GM21786 (cell line): ENCODE measurements at regions not wholly inside any gene's neighbourhood (a gene's known extent, or its start where the extent isn't known, plus 50 kb on each side); places are given as distances from the start of the nearest gene placed in this dataset.

Experiments used
- ATAC-seq: cut with Tn5 transposase; IDR thresholded peaks from one replicate; pipeline ENCODE4 v1.9.1; 2021; ENCODE audit not compliant: unreplicated experiment

DNA sequence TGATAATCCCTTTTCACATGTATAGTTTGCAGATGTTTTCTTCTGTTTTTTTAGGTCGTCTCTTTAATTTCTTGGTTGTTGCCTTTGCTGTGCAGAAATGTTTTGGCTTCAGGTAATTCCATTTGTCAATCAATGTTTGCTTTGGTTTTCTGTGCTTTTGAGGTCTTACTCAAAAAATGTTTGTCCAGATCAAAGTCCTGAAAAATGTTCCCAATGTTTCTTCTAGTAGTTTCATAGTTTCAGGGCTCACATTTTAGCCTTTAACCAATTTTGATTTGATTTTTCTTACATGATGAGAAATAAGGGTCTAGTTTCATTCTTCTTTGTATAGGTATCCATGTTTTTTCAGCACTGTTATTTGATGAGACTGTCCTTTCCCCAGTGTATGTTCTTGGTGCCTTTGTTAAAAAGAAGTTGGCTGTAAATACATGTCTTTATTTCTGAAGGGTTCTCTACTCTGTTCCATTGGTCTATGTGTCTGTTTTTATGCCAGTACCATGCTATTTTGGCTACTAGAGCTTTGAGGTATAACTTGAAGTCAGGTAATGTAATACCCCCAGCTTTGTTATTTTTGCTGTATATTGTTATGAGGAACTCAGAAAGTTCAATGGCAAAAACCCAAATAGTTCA, 578.7 kb upstream of the SEL1L start:
- ATAC-seq = no peak

DNA sequence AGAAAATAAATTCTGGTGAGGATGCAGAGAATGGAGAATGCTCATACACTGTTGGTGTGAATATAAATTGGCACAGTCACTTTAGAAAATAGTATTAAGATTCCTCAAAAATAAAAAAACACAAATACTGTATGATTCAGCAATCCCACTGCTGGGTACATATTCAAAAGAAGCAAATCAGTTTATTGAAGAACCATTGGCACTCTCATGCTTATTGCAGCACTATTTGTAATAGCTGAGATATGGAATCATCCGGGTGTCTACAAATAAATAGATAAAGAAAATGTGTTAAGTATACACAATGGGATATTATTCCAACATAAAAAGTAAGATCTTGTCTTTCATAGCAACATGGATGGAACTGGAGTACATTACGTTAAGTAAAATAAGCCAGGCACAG, 579.4 kb upstream of the SEL1L start:
- no peak for ATAC-seq

DNA sequence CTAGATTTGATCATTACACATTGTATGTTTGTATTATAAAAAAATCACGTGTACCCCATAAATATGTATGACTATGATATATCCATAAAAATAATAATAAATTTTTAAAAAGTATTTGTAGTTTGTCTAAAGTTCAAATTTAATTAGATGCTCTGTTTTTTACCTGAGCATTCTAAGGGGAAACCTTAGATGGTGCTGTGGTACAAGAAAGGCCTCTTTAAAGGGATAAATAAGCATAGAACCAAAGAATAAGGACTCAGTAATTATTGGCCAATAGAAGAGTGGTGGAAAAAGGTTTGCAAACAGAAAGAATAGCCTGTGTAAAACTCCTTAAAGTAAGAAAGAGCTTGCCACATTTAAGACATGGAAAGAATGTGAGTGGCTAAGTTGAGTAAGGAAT, 580.1 kb upstream of the SEL1L start:
- ATAC-seq = no peak

DNA sequence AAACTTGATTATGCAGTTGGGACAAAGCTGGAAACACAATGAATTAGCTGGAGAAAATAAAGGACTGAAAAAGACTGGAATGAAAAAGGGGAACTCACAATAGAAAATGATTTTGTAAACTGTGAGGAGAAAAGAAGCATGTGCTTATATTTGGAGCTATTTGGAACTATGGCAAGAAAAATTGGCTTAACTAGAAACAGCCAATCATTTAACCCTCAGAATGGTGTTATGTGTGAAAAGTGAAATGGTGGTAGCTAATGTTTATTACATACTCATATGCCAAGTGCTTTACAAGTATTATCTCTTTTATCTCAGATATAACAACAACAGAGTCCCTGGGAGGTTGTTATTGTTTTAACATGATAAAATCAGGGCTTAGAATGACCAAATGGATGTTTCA, 583.1 kb upstream of the SEL1L start:
- ATAC-seq = no peak

DNA sequence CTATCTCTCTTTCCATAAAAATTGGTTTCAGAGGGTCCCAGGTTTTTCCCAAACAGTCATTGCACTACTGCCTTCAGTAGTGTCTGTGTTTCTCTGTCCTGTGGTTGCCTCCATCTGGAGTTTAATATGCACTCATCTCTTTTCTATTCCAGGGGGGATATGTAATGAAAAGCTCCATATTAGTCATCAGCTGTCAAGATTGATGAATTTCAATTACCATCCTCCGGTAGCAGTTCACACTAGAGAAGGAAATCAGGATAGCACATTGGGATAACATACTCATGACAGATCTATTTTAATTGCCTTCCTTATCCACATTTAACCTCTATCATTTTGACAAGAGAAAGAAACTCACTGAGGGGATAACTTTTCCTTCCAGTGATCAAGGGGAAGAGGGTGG, 589.0 kb upstream of the SEL1L start:
- no peak for ATAC-seq

DNA sequence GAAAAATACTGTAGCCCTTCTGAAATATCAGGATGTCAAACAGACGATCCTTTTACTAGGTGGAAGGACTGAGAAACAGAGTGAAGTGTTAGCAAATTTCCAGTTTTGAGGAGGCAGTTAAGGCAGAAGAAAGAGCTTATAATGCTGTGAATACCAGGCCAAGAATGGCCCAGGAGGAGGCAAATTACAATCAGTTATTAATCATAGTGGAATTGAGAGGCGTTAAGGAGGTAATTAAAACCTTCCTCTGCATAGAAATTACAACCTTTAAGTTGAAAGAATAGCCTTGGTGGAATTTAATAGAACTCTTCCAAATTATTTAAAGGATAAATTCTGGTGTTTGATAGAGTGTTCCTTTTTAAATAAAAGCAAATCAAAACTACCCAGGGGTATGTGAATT, 590.9 kb upstream of the SEL1L start:
- no peak for ATAC-seq

DNA sequence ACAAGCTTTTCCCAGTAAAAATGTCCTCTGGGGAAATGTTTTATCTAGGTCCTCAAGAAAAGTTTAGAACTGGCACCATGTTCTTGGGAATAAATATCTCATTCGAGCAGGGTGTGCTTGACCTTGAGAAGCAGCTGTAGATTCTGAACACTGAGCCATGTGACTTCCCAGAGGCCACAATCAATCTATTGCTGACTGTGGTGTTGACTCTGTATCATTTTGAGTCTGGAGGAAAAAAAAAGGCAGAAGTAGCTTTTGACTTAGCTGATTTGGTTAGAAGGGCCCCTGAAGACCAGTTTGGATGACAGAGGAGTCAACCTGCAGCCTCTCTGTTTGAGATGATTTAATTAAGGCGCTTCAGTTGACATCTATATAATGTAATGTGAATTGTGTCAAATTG, 592.4 kb upstream of the SEL1L start:
- ATAC-seq = no peak

DNA sequence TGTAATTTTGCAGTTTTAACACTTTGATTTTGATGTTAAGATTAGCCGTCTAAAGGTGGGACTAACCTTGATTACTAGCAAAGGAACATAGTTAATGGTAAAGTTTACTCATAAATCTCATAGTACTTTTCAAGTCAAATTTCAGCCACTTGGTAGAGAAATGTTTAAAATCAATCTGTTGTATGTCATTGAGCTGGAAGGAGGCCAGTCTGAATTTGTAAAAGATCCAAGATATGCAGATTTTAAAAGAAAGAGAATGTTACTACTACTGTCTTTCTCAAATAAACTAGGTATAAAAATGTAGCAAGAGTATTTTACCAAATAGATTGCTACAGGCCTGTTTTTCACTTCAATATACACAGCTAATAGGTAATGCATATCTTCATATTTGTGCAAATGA, 600.8 kb upstream of the SEL1L start:
- ATAC-seq = no peak

DNA sequence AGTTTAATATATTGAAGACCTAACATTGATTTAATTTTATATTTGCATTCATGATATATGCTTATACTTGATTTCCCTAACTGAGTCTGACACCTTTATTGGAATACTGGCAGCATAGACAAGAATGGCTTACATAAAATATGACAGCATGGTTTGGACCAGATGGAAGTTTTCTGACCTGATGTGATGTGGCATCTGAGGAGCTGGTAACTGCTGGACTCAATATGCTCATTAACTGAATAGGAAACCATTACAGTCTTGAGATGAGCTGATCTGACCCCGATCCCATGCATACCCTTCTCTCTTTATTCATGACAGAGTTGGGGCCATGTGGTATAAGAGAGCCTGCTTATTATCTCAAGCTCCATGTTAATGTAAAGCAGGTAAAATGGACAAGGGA, 604.8 kb upstream of the SEL1L start:
- no peak for ATAC-seq

DNA sequence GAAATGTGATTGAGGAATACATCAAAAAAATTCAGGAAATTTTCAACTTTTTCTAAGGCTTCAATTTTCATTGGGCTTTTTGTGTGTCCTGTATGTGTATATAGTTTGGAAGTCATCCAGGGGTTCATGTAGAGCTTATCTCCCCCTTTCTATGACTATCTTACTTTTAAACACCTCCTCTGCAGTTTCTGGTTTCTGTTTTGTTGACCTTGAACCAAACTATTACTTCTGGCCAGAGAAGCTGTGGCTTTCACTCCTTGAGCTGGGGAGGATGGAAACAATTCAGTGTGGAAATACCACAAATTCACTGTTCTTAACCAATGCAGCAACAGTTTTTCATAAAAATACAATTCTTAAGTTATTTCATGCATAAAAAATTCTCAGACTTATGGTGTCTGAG, 613.2 kb upstream of the SEL1L start:
- no peak for ATAC-seq

DNA sequence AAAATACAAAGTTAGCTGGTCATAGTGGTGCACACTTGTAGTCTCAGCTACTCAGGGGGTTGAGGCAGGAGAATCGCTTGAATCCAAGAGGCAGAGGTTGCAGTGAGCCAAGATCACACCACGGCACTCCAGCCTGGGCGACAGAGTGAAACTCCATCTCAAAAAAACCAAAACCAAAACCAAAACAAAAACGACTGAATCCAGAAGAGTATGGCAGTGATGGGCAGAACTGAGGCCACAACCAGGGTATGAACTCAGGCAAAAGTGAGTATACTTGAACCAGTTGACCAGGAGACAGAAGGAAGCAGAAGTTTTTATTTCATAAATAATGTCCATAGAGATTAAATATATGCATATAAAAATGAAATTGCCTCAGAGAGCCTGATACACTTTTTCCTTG, 620.0 kb upstream of the SEL1L start:
- ATAC-seq = no peak

DNA sequence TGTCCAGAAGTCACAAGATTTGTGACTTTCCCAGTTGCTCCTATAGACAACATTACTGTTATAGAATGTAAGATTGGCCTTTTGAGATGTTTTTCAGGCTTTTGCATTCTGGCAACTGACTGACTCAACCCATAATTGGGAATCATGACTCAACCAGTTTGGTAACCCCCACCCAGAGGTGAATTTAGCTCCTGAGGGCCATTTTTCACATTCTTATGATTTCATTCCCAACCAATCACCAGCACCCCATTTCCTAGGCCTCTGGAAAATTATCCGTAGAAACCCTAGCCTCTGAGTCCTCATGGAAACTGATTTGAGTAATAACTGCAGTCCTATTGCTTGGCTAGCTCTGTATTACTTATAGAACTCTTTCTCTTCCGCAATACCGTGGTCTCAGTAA, 626.0 kb upstream of the SEL1L start:
- no peak for ATAC-seq

DNA sequence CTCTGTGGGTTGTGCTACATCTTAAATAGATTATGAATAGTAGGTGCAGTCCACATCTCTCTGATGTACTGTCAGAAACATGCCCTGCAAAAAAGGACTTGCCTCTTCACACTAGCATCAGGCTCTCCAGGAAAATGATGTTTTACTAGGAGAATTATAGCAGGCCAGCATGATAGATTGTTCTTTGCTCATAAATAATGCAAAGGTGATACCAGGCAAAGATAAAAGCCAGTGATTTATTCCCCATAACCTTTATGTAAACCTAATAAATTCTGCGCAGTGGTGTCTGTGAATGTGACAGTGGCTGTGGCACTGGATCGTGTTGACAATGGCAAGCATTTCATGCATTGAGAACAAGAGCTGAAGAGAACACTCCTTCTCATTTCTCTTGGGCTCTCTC, 646.5 kb upstream of the SEL1L start:
- no peak for ATAC-seq

DNA sequence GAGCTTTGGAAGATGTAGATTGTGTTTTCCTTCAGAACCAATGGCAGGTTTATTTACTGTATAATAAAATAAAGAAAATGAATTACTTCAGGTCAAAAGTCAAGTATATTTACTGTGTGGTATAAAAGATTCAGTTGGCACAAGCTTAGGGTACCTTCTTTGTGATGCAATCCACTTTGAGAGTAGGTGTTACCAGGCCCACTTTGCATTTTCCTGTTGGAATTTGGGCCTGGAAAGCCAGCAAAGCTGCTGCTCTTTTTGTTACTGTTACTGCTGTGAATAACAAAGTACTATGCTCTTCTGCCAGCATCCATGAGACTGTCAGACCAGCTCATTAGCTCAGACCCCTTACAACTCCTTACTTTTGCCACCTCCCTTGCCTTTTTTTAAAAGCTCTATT, 649.0 kb upstream of the SEL1L start:
- no peak for ATAC-seq

DNA sequence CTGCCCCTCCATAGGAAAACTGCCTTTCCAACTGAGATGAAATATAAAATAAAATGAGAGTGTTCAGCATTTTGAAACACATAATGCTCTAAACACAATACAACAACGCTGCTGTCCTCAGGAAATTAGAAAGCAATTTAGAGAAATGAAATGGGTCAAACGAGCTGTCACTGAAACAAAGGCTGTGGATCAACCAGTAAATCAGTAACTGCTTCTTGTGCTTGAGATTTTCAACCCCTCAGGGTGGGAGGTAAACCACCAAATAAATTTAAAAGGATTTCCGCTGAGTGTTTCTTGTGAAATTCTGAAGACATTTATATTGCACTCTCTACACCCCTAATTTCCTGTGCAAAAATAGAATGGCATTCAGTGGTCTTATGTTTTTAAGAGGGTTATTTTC, 657.1 kb upstream of the SEL1L start:
- ATAC-seq = no peak

DNA sequence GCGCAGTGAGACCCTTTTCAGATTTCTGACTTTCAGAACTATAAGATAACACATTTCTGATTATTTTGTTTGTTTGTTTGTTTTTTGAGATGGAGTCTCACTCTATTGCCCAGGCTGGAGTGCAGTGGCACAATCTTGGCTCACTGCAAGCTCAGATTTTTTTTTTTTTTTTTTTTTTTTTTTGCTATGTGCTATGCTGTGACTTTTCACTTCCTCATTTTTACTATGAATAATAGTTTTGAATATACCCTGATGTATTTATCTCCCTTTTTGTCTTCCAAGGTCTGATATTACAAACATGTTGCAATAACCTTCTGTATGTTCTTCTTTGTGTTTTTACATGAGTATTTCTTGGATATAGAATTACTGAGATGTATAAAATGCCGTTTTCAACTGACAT, 658.7 kb upstream of the SEL1L start:
- ATAC-seq = no peak

DNA sequence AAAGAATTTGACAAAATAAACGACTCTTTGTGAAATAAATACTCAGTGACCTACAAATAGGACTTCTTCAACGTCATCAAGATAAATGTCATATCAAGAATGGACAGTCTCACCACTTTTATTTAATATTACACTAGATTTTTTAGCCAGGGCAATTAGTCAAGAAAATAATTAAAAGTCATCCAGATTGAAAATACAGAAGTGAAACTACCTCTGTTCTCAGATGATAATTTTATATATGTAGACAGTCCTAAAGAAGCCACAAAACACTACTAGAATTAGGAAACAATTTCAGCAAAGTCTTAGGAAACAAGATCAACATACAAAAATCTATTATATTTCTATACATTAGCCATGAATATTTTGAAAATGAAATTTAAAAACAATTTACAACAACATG, 689.6 kb upstream of the SEL1L start:
- ATAC-seq = no peak

DNA sequence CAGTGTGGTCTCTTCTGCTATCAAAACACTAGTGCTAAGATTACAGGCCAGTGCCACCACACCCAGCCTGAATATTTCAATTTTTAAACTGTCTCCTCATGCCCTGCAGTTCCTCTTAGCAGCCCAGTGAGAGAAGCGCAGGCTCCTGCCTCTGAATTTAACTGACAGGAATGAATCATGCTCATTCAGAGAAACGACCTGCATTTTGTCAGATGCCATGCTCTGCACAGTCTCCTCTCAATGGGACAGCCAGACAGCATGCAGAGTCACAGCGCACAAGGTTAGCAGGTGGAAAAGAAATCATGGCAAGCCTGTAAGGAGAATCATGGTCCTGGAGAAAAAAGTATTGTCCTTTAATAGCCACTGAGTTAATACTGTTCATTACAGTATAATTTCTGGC, 691.0 kb upstream of the SEL1L start:
- ATAC-seq = no peak

DNA sequence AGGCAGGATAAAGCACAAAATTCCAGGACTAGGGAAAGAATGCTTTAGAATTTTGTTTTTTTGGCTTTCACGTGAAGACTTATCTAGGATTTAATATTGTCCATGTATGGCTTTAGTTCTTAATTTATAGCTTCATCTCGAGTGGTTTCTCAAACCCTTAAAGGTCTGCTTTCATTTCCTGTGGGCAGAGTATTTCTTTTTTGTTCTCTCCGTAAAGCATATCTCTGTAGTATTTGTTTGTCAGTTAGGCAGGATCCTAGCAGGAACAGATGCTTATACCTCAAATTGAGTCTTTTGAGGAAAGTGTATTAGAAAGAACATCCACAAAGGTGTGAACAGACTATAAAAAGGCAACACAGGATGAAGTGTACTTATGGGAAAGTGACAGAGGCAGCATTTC, 697.1 kb upstream of the SEL1L start:
- no peak for ATAC-seq

DNA sequence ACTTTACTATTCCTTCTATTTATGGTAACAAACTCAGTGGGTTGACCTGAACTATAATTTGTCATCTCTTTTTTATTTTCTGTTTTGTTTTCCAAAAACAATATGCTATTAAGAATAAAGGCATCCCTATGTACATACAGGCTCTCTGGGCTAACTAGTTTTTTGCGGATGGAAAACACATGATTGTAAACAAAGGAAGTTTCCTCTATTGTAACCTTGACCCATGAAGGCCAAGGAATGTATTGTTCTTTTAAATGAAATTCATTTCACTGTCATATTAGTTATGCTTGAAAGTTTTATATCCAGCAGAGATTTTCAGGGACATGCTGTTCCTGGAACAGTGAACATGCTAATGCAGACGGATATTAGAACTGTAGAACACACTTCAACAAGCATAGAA, 705.0 kb upstream of the SEL1L start:
- no peak for ATAC-seq

DNA sequence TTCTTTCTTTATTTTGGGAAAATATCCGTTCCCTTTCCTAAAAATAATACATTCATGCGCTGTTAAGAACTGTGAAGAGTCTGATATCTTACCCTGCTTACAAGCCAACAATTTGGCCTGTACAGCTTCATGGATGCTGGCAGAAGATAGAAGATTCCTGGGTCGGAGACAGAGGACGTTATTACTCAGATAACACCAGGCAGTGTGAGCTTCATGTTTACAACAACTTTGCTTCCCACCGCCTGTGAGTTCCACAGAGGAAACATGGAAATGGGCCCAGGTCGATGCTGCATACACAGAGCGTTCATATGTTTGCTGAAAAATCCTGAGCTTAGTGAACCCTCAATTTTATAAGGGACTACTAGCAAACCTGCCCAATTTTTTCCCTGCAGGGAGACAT, 705.6 kb upstream of the SEL1L start:
- no peak for ATAC-seq

DNA sequence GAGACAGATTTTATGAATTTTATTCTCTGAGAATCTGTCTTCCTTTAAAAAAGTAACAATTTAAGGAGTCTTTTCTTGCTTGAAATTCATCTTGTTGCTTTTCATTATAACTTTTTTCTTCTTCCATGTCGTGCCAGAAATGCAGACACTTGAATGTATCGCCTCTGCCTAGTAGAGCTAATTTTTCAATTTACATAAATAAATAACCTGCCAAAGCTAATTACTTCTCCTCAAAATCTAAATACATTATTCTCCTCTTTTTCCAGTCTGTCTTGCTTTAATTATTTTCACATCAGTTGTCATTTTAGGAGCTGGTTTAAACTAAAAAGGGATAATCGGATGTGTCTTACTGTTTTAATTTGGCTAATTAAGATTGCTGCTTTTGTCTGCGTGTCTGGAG, 711.1 kb upstream of the SEL1L start:
- ATAC-seq = no peak

DNA sequence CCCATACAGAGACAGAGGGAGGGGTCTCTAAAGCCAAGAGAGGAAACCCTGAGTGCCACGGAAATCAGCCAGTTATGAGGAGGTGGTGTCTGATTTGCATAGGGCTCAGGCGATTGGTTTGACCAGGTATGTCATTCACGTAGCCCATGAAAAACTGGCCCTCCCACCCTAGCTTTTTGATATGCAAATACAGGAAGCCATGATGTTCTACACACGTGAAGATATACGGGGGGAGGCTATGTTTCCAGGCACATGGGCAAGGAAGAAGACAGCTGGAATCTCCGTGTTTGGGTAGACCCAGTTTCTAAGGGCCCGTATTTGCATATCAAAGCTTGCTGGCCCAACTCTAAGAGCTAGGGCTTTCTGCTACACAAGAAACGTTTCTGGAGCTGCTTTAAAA, 717.8 kb upstream of the SEL1L start:
- no peak for ATAC-seq

DNA sequence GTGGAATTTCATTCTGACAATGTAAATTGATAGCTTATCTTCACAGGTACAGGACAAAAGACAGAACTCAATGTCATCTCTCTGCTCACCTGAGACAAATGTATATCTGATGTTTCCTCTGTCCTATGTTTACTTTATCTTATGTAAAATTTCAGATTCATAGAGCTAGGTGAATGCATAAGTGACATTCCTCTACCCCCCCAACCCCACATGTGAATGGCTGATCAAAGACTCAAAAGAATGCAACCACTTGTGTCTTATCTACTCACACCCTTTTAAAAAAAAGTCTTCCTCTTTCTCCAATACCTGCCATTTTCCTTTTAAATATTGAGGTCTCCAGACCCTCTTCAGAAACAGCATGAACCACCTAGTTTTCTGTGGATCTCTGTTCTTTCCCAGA, 736.6 kb upstream of the SEL1L start:
- ATAC-seq = no peak
